ENCODE measurements at regions not wholly inside any gene's neighbourhood (a gene's known extent, or its start where the extent isn't known, plus 50 kb on each side); places are given as distances from the start of the nearest gene placed in this dataset.

DNA sequence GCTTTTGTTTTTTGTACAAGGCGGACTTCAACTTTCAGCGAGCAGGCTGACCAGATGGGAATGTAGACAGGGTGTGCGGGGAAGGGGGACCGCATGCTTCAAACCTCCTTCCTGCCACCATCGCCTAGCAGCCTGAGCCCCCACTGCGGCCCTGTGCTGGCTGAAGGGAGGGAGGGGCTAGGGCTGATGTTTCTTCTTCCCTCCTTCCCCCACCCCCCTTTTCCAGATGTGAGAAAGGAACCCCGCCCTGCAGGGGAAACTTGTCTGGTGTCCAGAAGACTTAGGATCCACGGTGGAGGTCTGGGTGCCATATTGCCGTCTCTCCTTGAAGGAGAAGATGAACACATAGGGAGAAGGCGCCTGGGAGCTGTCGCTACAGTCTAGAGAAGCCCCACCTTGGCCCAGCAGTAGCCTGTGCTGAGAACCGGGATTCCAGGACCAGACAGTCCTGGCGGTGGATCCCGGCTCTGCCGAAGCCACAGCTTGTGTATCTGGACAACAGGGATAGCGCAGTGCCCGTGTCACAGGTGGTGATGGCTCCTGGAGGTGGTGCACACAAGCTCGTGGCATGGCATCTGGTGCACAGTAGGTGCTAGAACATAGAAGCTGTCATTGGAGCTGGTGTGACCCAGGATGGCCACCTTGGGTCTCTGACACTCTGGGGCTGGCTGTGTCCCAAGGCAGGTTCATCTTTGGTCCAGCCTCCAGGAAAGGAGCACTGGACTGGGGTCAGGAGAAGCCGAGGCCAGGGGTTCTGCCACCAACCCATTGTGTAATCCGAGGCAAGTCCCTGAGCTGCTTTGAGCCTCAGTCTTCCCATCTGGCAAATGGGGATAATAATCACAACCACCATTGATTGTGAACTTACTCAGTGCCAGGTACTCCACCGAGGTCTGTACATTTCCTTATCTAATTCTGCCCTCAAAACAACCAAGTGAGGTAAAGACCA, 205.6 kb downstream of the C9orf50 start:
- TF ChIP-seq, protein P1, sequence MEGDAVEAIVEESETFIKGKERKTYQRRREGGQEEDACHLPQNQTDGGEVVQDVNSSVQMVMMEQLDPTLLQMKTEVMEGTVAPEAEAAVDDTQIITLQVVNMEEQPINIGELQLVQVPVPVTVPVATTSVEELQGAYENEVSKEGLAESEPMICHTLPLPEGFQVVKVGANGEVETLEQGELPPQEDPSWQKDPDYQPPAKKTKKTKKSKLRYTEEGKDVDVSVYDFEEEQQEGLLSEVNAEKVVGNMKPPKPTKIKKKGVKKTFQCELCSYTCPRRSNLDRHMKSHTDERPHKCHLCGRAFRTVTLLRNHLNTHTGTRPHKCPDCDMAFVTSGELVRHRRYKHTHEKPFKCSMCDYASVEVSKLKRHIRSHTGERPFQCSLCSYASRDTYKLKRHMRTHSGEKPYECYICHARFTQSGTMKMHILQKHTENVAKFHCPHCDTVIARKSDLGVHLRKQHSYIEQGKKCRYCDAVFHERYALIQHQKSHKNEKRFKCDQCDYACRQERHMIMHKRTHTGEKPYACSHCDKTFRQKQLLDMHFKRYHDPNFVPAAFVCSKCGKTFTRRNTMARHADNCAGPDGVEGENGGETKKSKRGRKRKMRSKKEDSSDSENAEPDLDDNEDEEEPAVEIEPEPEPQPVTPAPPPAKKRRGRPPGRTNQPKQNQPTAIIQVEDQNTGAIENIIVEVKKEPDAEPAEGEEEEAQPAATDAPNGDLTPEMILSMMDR (IDR thresholded peaks at IDR 0.05; ENCODE audit: low read depth, low read length, poor library complexity, severe bottlenecking) = no peak
- no peak for TF ChIP-seq EZH2phosphoT487 (IDR thresholded peaks at IDR 0.05; ENCODE audit: borderline replicate concordance, low read length)

Measured in DOHH2 (cell line).